GM19324 (cell line): ENCODE measurements at regions not wholly inside any gene's neighbourhood (a gene's known extent, or its start where the extent isn't known, plus 50 kb on each side); places are given as distances from the start of the nearest gene placed in this dataset.
"Not testable (repeated sequence)": the region's sequence is repeated elsewhere in the genome, so short reads cannot be mapped to it uniquely, and the experiment has no call there.

Experiments
- ATAC-seq: cut with Tn5 transposase; IDR thresholded peaks from one replicate; pipeline ENCODE4 v1.9.1; 2021; ENCODE audit warnings: mild to moderate bottlenecking, moderate library complexity; ENCODE audit not compliant: unreplicated experiment, low FRiP score

DNA sequence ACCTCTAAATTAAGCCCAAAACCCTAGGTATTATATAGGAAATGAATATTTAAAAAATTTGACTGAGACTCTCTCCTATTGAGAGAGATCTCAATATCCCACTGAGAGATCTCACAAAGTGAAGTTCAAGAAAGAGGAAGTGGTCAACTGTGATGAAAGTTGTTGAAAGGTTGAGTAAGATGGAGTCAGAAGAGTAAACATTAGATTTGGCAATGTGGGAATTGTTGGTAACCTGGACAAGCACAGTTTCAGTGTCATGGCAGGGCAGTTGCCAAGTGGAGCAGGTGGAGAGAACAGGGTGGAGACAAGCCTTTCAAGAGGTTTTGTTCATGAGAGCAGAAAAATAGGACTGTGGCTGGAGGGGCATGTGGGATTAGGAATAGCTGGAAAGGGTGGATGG lies 747.9 kb downstream of the EPHA7 start:
- not testable (repeated sequence) for ATAC-seq

DNA sequence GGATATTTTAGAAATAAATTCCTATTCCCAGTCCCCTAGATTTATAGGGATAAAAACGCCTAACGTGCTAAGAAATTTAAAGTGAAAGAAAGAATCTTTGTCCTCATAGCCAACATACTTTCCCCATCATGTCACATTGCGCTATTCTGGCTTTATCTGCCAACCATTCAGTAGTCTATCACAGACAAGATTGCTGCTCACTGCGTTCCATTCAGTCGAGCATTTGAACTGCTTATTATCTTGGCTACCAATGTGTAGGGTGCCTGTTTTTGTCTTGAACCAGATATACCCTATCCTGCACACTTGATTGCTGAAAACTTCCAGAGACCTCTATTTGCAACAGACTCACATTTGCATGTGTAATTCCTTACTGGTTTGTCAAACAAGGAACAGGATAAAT lies 751.5 kb downstream of the EPHA7 start:
- ATAC-seq = no peak

DNA sequence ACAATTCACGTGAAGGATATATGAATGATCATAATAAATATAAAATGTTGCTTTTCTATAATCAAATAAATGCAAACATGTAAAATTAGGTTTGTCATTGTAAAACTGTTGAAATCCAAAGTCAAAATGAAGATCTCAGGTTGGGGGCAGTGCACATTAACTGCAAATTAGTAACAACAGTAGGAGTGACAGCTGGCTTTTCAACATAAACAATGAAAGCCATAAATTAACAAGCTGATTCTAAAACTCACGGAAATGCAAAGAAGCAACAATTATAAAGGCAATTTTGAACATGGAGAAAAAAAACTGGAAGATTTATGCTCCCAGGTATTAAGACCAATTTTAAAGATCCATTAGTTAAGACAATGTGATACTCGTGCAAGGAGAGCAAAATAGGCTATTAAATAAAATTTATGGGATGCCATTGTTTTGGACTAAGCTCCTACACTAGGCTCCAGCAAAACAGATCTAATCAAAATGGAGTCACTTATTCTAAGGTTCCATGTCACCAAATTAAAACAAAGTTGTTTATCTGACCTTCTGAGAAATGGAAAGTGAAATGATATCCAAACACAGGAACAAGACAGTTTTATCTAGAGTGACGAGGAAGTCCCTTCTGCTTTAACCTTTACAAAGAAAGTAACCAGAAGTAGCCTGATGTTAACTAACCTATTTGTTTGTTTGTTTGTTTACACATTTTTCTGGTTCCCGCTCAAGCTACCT lies 770.8 kb downstream of the EPHA7 start:
- ATAC-seq = no peak

DNA sequence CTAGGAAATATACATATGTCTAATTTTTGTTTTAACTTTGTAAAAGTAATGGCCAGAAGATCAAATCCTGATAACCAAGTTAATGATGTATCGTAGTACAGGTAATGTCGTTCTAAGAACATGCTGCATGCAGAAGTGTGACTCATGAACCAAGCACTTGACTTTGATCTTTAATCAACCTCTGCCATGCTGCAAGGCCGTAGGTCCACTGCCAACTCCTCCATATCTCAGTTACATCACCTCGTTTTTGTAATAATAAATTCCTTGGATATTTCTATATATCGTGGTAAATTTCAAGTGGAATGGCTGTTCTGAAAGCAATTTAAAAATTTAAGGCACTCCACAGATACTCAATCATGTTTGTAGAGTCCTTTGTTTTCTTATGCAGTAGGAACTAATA lies 771.7 kb downstream of the EPHA7 start:
- no peak for ATAC-seq

DNA sequence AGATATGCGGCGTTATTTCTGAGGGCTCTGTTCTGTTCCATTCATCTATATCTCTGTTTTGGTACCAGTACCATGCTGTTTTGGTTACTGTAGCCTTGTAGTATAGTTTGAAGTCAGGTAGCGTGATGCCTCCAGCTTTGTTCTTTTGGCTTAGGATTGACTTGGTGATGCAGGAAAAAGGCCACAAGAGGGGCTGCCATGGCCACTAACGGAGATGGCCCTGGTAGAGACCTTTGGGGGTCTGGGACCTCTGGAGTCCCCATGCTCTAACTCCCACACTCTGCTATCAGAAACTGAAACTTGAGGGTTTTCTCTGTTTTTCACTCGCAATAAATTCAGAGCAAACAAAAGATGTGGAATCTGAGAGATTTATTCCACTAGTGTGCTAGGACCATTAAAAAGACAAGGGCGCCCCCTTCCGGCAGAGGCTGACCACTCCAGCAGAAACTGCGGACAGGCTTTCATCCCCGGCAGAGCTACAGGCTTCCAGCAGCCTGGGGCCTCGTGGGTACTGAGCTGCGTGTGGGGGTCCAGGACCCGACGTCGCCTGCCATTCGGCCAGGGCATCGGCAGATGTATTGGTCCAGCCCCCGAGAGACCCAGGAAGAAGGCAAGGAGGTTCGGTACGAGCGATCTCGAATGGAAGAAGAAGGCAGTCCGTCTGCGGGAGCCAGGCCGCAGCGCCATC lies 775.1 kb downstream of the EPHA7 start:
- ATAC-seq = not testable (repeated sequence)

DNA sequence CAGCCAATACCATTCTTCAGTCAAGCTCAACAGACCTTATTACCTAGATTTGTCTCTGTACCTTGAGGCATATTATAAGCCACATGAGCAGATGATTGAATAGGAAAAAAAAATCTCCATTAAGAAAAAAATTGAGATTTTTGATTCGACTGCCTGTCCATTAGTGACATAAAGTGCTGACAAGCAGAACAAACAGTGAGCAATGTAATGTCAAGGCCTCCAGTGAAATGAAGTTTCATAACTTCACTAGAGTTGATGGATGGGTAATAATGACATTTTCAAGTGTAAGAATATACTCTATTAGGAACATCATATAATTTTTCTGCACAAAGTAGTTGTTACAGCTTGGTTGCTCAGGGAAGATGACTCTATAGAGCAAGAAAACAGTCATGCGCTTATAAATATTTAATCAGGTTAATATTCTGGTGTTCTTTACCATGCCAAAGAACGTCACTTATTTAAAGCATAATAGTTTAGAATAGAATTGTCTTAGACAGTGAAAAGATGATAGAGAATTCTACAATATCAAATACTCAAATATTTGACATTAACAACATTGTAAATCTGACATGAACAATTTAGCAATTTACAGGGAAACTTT lies 783.7 kb downstream of the EPHA7 start:
- no peak for ATAC-seq

DNA sequence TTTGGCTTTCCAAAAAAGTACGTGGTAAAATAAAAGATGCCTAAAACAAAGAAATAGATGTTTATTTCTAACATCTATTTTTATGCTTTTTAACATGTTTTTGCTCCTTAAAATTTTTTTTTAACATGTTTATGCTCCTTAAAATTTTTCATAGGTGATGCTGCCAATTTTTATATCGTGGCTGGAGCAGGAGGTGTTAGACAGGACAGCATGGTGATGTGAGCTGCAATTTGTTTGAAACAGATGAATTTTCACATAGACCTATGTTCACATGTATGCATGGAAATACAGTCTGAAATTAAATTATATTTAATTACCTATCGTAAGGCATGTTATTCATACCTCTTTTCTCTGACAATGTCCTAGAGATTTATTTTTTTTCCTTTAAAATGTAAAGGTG lies 784.8 kb downstream of the EPHA7 start:
- no peak for ATAC-seq

DNA sequence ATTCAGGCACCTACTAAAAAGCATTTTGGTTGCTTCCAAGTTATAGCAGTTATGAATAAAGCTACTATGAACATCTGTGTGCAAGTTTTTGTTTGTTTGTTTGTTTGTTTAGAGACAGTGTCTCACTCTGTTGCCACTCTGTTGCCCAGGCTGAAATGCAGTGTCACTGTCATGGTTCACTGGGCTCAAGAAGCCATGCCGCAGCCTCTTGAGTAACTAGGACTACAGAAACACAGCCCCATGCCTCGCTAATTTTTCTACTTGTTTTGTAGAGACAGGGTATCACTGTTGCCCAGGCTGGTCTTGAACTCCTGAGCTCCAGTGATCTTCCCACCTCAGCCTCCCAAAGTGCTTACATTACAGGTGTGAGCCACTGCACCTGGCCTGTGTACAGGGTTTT lies 795.9 kb downstream of the EPHA7 start:
- no peak for ATAC-seq

DNA sequence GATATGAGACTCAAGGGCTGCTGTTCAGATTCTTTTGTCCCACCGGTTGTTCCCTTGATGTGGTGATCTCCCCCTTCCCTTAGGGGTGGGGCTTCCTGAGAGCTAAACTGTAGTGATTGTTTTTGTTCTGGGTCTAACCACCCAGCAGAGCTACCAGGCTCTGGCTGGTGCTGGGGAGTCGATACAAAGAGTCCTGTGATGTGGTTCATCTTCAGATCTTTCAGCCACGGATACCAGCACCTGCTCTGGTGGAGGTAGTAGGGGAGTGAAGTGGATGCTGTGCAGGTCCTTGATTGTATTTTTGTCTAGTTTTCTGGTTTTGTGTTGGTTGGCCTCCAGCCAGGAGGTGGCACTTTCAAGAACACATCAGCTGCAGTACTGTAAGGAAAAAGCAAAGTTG lies 801.6 kb downstream of the EPHA7 start:
- no peak for ATAC-seq

DNA sequence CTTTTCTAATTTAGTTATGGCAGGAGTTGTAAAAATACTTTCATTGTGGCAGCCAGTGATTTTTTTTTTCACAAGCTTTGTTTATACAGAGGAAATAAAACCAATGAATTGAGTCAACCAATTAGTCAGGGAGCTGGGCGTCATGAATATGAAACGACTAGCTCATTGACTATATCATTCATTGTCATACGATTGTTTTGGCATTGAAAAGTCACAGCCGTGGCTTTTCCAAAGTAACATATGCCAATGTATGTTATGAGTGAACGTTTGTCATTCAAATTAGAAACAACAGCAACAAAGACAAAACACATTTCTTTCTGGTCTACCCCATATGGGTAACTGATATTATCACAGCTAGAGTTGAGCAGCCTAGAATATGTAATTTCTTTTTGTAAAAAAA lies 810.6 kb downstream of the EPHA7 start:
- ATAC-seq = no peak

DNA sequence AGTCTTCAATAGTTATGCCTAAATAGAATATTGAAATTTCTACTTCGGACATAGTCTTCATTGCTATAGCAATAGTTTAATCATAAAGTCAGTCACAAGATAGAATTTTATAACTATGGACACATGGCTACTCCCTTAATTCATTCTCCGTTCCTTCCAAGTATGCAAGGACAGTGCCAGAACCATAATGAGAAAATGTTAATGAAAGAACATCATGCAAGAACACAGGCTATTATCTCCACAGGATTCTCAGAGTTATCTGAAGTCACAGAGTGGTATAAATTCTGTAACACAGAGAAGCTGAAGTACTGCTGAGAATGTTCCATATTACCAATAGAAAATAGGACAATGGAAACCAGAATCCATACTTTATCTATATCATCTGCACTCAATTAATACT lies 826.2 kb downstream of the EPHA7 start:
- ATAC-seq = no peak

DNA sequence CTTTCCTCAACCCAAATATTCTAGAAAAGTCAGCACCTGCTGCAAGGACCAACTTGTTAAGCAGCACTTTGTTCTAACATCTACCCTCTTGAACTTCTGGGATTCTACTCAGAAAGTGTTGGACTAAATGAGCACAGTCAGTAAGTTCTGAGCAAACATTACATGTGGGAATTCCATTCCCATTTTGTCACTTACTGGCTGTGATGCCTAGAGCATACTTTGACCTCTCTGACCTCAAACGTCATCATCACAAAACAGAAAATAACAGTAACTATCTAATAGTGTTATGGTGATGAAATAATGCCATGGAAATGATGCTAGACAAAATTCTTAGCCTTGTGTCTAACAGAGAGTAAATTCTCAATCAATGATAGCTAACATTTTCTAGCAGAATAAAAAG lies 829.4 kb downstream of the EPHA7 start:
- no peak for ATAC-seq

DNA sequence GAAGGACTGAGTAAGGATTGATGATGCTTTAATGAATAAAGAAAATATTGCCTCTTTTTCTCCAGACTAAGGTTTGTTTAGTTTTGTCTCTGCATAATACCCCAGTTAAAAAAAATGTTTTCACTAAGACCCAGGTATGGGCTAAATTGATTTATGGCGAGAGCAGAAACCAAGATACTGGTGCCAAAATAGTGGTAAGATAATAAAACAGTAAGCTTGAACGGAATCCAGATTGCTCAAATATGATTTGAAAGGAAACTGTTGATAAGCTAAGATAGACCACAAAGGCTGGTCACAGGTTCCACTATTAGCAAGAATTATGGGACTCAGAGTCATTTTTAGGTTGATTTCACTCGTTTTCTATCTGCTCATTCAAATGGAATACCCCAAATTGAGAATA lies 831.2 kb downstream of the EPHA7 start:
- no peak for ATAC-seq

DNA sequence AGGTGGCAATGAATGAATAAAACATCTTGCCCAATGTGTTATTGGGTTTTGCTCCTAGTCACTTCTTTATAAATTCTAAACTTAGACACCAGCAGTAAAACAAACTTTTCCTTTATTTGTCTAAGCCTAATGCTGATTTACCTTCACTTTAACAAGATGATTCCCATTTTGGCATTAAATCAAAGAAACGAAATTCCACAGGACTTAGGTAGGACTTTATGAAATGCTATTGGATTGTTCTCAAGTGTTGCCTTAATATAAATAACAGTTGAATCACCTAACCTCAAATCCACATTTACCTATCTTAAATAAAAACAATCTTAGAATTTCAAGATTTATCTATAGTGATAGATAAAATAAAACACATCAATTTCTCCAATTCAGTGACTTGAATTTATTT lies 831.8 kb downstream of the EPHA7 start:
- ATAC-seq = no peak

DNA sequence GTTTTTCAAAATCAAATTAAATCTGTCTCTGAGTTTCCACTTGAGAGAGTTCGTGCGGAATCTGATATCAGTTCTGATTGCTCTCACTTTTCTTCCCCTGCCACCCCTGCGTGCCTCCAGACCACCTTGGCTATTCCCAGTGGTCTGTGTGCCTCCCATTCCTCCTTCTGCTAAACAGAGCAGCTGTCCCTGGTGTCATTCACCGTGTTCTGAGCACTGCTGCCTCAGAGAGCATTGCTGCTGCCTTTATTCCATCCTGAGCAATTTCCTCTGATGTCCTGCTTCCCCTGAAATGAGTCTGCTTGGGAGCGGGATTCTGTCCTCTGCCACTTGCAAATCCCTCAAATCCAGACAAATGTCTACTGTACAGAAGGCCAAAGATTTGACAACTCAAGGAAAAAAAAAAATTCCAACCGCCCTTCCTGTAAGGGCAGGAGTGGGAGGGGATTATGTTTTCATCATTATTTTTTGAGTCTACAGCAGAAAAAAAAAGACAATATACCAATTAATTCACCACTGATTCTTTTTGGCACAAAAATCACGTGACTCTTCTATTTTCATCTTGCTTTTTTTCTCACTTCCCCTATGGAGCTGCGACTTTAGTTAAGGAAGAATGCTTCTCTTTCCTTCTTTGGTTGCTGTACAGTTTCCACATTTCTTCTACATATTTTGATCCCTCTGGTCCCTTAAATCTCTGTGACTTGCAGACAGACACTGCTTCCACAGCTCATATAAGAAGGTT lies 833.0 kb downstream of the EPHA7 start:
- no peak for ATAC-seq

DNA sequence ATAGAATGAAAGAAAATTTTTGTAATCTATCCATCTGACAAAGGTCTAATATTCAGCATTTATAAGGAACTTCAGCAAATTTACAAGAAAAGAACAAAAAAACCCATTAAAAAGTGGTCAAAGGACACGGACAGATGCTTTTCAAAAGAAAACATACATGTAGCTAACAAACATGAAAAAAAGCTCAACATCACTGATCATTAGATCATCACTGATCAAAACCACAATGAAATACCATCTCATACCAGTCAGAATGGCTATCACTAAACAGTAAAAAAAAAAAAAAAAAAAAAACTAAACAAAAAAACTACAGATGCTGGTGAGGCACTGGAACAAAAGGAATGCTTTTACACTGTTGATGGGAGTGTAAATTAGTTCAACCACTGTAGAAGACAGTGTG lies 837.1 kb downstream of the EPHA7 start:
- ATAC-seq = no peak

DNA sequence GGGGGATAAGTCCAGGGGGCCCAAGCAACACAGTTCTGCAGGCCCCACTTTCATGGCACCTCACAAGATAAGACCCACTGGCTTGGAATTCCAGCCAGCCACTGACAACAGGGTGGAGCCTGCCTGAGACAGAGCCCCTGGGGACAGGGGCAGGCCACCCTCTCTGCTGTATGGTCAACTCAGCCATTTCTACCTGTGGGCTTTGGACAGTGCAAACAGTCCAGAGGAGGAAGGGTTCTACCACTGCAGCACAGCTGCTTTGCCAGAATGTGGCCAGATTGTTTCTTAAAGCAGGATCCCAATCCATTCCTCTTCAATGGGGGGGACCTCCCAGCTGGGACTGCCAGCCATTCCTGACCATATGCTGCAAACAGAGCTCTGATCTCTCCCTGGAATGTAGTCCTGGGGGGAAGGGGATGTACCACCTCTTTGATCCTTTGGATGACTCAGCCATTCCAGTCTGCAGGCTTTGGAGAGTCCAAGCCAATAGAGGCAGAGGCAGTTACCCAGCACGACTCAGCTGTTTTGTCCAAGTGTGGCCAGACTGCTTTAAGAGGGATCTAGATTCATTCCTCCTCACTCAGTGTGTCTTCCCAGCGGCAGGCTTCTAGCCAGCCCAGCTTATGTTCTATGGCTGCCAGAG lies 842.2 kb downstream of the EPHA7 start:
- no peak for ATAC-seq

DNA sequence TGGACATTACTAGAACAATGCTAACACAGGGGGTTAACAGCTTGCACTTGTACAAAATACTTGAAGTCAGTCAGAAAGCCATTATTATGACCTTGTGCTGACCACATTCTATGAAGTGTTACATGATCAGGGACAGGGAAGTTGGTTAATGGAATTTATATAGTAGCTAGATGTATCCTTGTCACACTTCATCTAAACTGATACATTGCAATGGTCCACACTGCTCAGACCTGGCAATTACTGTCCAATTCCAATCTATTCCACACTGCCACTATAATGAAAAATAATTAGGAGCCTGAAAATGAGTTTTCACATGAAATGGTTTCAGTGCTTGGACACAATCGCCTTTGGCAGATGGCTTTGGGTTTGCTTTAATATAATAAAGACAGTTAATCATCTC lies 850.8 kb downstream of the EPHA7 start:
- ATAC-seq = no peak

DNA sequence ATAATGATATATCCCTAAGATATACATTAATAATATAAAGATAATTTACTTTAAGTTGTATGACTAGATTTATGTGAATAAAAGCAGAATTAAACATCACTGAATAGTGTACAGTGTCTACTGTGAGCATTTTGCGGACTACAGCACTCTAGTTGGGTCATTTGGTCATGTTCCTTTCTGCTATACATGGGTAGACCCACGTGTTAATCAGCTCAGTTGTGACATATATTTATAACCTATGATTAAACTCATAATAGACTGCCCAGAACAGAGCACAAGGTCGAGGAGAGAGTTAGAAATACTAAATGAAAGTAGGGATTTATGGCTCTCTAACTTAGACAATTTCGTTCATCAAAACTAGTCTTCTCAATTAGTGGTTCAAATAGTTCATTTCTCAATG lies 852.7 kb downstream of the EPHA7 start:
- no peak for ATAC-seq

DNA sequence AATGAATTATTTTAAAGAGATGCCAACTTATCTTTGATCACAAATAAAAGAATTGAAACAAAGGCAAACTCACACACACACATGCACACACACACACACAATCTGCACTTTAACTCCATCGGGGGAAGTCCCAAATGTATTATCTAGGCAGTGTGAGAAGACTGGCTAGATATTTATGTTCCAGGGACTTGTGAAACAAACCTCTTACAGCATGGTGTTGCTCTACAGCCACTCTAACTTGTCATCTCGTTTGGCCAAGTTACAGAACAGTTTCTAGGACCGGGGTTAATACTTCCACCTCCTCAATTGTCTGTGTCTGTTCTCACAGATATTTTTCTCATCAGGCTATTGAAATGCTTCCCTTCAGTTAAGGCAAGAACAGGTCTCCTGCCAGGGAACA lies 855.0 kb downstream of the EPHA7 start:
- no peak for ATAC-seq

DNA sequence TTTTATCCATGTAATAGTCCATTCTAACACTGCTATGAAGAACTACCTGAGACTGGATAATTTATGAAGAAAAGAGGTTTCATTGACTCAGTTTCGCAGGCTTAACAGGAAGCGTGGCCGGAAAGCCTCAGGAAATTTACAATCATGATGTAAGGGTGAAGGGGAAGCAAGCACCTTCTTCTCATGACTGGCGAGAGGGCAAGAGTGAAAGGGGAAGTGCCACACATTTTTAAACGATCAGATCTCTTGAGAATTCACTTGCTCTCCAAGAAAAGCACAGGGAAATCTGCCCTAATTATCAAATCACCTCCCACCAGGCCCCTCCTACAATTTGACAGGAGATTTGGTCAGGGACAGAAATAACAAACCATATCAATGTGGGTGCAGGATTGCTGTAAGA lies 859.7 kb downstream of the EPHA7 start:
- ATAC-seq = no peak
